BJ (cell line): ENCODE measurements at regions not wholly inside any gene's neighbourhood (a gene's known extent, or its start where the extent isn't known, plus 50 kb on each side); places are given as distances from the start of the nearest gene placed in this dataset.

Experiments
- CTCF ChIA-PET: fragments of 350-600 bp; formaldehyde crosslinking; extraction: SDS; loops from one replicate; lab custom pipeline; 2021; ENCODE audit warnings: antibody characterized with exemption, inconsistent platforms; lab: Yijun Ruan, JAX
- POLR2A ChIA-PET: fragments of 300-600 bp; sonication (Branson Sonifier 250); formaldehyde crosslinking; extraction: SDS; loops from one replicate; lab custom pipeline; 2021; ENCODE audit warnings: antibody characterized with exemption; lab: Charles Lee
- DNase-seq: peaks from one replicate; pipeline ENCODE4 v3.0.0-alpha.2; 2011; ENCODE audit warnings: low read depth
- H3K27me3 ChIP-seq: 2 replicates; pipeline ENCODE4 v1.6.0; 2011; ENCODE audit warnings: low read length; ENCODE audit not compliant: control insufficient read depth, insufficient read depth
- H3K36me3 ChIP-seq: 2 replicates; pipeline ENCODE4 v1.5.1; 2011; ENCODE audit warnings: low read length; ENCODE audit not compliant: control insufficient read depth, insufficient read depth
- H3K4me3 ChIP-seq: 2 replicates; pipeline ENCODE4 v1.5.1; 2011; ENCODE audit warnings: low read depth, mild to moderate bottlenecking, control low read depth, low read length
- TF ChIP-seq, protein P1 (sequence below): IDR thresholded peaks from 2 replicates; pipeline ENCODE4 v1.5.1; 2011; ENCODE audit warnings: low read depth, mild to moderate bottlenecking, control low read depth, inconsistent platforms, low read length, moderate library complexity; ENCODE audit not compliant: insufficient read depth

DNA sequence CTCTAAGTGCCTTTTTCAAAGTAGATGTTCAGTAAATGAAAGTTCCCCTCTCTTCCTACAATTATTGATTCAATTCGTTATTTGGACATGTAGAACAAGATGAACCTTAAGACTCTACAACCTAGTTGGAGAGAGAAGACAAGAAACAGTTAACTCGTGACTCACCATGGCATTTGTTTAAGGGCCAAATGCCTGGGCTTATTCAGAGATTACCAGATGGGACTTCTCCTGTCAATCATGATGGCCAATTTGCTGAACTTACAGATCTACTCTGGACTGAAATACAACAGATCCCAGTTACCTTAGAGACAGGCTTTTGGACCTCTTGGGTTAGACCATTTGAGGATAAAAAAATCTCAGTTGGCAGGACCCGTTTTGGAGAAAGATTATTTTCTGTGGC lies 93.5 kb downstream of the C1orf94 start:
- no peak for DNase-seq
- H3K36me3 ChIP-seq, result no peaks in the 10 kb centered on the region
- TF ChIP-seq, protein P1, sequence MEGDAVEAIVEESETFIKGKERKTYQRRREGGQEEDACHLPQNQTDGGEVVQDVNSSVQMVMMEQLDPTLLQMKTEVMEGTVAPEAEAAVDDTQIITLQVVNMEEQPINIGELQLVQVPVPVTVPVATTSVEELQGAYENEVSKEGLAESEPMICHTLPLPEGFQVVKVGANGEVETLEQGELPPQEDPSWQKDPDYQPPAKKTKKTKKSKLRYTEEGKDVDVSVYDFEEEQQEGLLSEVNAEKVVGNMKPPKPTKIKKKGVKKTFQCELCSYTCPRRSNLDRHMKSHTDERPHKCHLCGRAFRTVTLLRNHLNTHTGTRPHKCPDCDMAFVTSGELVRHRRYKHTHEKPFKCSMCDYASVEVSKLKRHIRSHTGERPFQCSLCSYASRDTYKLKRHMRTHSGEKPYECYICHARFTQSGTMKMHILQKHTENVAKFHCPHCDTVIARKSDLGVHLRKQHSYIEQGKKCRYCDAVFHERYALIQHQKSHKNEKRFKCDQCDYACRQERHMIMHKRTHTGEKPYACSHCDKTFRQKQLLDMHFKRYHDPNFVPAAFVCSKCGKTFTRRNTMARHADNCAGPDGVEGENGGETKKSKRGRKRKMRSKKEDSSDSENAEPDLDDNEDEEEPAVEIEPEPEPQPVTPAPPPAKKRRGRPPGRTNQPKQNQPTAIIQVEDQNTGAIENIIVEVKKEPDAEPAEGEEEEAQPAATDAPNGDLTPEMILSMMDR, result no peak
- CTCF ChIA-PET, result interaction anchor here (1.0 kb wide), 1 partner anchor 35 kb away, joined by 3 read pairs; no protein-coding TSS in a partner anchor
- POLR2A ChIA-PET, result no interaction called here
- peaks cover 12% of the 10 kb centered on the region for H3K27me3 ChIP-seq
- H3K4me3 ChIP-seq, result no peak overlapping the region

DNA sequence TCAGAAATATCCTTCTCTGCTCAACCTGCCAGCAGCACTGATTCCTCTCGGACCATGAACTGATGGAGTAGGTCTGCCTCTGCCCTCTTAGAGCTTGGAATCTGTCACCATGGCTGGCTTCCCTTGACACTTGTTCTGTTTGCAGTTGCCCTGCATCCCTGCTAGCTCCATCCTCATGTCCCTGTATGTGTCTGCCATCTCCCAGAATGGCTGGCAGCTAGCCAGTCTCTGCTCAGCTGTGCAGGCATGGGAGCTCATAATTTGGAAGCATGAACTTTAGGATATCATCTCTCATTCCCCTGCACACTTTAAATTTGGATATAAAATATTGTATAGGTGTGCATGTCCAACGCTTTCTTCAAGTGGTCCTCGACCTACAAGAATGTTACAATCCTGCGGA lies 95.4 kb downstream of the C1orf94 start:
- TF ChIP-seq, protein P1, result no peak
- H3K4me3 ChIP-seq, result no peak overlapping the region
- H3K27me3 ChIP-seq, result peaks cover 7% of the 10 kb centered on the region
- POLR2A ChIA-PET, result no interaction called here
- CTCF ChIA-PET, result no interaction called here
- no peaks in the 10 kb centered on the region for H3K36me3 ChIP-seq
- DNase-seq, result no peak

DNA sequence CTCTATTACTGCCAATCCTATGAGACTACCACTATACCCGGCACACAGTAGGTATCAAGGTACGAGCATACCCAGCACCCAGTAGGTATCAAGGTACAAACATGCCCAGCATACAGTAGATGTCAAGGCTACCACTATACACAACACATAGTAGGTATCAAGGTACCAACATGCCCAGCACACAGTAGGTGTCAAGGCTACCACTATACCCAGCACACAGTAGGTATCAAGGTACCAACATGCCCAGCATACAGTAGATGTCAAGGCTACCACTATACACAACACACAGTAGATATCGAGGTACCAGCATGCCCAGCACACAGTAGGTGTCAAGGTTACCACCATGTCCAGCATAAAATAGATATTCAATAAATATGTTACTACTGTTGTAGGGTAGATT lies 98.4 kb downstream of the C1orf94 start:
- Histone ChIP-seq H3K27me3 (peaks cover 7% of the 10 kb centered on the region), H3K4me3 (no peak overlapping the region), H3K36me3 (no peaks in the 10 kb centered on the region)
- POLR2A ChIA-PET, result no interaction called here
- CTCF ChIA-PET, result no interaction called here
- DNase-seq, result no peak
- TF ChIP-seq, protein P1, result no peak

DNA sequence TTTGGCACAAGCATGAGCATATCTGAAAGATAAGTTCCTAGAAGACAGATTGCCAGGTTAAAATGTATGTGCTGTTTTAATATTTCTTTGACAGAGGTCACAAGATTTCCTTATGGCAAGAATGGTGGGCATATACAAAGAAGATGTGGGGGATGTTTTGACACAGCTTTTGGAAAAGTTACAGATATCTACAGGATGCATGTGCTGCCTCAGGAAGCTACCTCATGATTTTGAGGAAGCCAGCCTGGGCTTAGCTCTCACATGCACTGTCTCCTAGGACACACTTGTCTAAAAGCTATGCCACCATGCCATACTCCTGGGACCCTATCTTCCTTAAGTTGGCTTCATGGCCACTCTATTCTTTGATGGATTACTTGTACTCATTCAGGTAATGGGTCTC lies 99.9 kb downstream of the C1orf94 start:
- ChIA-PET CTCF (no interaction called here), POLR2A (no interaction called here)
- DNase-seq, result no peak
- Histone ChIP-seq H3K36me3 (no peaks in the 10 kb centered on the region), H3K27me3 (peaks cover 9% of the 10 kb centered on the region), H3K4me3 (no peak overlapping the region)
- TF ChIP-seq, protein P1, result no peak

DNA sequence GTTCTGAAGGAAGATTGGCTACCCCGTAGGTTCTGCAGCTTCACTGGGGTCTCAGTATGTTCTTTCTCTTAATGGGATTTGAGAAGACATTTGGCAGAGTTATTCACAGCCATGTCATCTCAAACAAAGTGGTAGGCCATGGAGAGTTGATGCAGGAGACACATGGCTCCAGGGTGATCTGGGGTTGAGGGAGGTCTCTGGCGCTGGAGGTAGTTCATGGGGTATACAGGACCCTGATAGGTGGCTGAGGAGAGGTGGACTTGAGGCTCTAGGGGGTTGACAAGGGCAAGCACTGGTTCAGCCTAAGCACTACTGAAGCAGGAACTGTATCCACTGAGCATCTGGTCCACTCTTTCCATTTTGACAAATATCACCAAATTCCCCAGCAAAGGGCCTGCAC lies 100.4 kb downstream of the C1orf94 start:
- POLR2A ChIA-PET, result no interaction called here
- no peak overlapping the region for H3K4me3 ChIP-seq
- H3K27me3 ChIP-seq, result peaks cover 5% of the 10 kb centered on the region; the same call in 1 of the 2 replicates

More for the DNA sequence above, 100.4 kb downstream of the C1orf94 start:
- TF ChIP-seq, protein P1, result no peak
- H3K36me3 ChIP-seq, result no peaks in the 10 kb centered on the region
- DNase-seq, result no peak
- CTCF ChIA-PET, result no interaction called here
